ENCODE measurements at regions not wholly inside any gene's neighbourhood (a gene's known extent, or its start where the extent isn't known, plus 50 kb on each side); places are given as distances from the start of the nearest gene placed in this dataset.
"Not testable (repeated sequence)": the region's sequence is repeated elsewhere in the genome, so short reads cannot be mapped to it uniquely, and the experiment has no call there.

DNA sequence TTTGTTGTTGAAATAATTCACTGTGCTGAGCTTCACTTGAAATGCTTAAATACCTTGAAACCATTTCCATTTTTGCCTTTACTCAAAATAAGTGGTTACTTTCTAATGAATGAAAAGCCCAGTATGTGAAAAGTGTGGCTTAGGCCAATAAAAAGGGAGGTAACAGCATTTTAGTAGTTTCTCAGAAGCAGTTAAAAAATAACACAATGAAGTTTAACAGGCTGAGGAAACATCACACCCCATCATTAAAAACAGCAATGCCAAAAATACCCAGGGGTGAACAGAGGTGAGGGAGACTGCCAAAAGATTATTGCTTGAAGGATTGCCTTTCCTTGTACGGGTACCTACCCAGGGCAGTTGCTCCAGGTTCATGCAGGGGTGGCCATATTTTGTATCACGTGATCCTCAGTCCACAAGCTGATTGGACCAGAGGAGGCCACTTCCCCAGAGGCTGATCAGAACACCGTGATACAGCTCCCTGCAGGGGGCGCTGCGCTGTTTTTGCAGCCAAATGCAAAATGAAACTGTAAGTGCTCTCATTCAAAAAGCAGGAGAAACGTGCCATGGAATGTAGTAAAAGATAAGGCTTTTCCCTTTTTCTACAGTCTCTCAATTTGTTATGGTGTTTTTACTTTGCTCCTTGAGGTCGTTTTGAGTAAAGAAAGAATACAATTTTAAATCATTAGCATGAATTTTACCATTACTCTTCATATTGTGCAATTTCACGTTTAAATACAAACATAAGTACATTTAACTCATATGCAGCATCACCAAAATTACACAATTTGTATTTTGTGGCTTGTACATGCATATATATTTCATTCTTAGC lies 70.2 kb upstream of the SH3BP4 start:
- DNase-seq (ENCODE audit: low spot score in 2 of 2), result peak; percentile 32 to 87
- H3K27ac ChIP-seq, result no peak overlapping the region
- no peaks in the 10 kb centered on the region for H3K36me3 ChIP-seq
- H3K9me3 ChIP-seq, result no peaks in the 10 kb centered on the region
- intact Hi-C loops (cut with DNase I), result loop anchor here (5.0 to 10.0 kb wide), 2 partner anchors 113 to 226 kb away; no protein-coding TSS in a partner anchor
- TF ChIP-seq, protein P1, sequence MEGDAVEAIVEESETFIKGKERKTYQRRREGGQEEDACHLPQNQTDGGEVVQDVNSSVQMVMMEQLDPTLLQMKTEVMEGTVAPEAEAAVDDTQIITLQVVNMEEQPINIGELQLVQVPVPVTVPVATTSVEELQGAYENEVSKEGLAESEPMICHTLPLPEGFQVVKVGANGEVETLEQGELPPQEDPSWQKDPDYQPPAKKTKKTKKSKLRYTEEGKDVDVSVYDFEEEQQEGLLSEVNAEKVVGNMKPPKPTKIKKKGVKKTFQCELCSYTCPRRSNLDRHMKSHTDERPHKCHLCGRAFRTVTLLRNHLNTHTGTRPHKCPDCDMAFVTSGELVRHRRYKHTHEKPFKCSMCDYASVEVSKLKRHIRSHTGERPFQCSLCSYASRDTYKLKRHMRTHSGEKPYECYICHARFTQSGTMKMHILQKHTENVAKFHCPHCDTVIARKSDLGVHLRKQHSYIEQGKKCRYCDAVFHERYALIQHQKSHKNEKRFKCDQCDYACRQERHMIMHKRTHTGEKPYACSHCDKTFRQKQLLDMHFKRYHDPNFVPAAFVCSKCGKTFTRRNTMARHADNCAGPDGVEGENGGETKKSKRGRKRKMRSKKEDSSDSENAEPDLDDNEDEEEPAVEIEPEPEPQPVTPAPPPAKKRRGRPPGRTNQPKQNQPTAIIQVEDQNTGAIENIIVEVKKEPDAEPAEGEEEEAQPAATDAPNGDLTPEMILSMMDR (IDR thresholded peaks at IDR 0.05), result peak; percentile 51 to 73 (median 68)
- H3K4me3 ChIP-seq, result peak overlapping the region in 1 of 2 donors; percentile 42
- H3K27me3 ChIP-seq, result no peaks in the 10 kb centered on the region
- H3K4me1 ChIP-seq, result peaks cover 0 to 9% of the 10 kb centered on the region in 2 donors

DNA sequence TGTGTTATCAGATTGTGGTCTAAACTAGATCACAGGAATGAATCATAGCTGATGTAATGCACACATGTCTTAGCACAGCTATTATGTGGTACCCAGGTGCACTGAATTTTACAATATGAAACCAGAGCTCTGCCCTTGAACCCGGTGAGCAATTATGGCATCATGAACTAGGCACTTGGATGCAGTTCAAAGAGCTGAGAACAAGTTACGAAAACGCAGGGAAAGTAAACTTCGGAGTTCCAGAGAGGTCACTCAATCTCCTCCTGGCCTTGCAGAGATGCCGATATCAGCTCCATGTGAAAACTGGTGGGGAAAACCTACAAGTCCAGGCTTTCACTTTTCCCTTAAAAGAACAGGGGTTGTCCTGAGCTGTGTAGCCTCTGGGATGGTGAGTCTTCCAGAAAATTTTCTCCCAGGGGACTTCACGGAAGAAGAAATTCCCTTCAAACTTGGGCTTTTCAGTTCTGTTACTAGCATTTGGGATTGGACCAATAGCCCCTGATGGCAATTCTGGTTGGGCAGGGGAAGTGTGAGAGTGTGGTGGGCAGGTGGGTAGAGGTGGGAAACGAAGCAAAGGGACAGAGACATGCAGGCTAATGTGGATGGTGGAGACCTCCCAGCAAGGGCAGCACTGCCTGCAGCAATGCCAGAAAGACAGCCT lies 71.1 kb upstream of the SH3BP4 start:
- H3K4me1 ChIP-seq, result peaks cover 0 to 9% of the 10 kb centered on the region in 2 donors
- H3K27ac ChIP-seq, result no peak overlapping the region
- H3K36me3 ChIP-seq, result no peaks in the 10 kb centered on the region
- H3K9me3 ChIP-seq, result no peaks in the 10 kb centered on the region
- intact Hi-C loops (cut with DNase I), result loop anchor here (5.0 to 10.0 kb wide), 2 partner anchors 114 to 227 kb away; no protein-coding TSS in a partner anchor
- DNase-seq (ENCODE audit: low spot score in 2 of 2), result no peak
- TF ChIP-seq, protein P1 (IDR thresholded peaks at IDR 0.05), result no peak
- H3K4me3 ChIP-seq, result no peak overlapping the region
- H3K27me3 ChIP-seq, result no peaks in the 10 kb centered on the region

DNA sequence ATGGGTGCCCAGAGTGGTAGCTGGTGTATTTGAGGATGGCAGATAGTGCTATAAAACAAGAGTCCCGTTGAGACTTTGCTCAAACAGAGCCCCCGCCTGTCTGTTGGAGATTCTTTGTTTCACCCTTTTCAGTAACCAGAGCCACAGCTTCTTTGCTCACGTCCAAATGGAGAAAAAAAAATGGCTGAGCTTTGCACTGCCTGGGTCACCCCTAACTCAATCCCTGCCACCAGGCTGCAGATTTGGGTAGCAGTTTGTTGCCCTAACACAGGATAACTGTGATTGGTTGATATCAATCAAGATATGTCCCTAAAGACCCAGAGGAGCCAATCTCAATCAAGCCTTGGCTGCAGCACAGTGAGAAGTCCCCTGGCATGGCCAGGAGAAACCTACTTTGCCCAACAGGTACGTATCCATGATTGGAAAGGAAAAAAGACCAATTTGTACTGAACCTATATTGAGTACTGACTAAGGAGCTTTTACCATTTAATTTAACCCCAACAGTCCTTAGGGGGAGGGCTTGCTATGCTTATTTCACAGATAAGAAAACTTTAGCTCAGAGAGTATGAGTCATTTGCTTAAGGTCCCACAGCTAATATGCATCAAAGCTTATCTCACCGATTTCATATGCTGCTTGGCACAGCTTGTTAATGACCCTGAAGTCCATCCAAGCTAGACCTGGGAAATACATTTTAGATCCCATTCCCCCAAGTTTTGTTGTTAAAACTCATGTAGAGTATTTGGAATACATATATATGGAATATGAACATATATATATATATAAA lies 72.0 kb upstream of the SH3BP4 start:
- Histone ChIP-seq H3K36me3 (no peaks in the 10 kb centered on the region), H3K4me1 (peaks cover 0 to 9% of the 10 kb centered on the region in 2 donors), H3K4me3 (no peak overlapping the region), H3K27me3 (no peaks in the 10 kb centered on the region), H3K27ac (no peak overlapping the region), H3K9me3 (no peaks in the 10 kb centered on the region)
- TF ChIP-seq, protein P1 (IDR thresholded peaks at IDR 0.05), result no peak
- no peak for DNase-seq (ENCODE audit: low spot score in 2 of 2)
- intact Hi-C loops (cut with DNase I), result loop anchor here (5.0 to 10.0 kb wide), 2 partner anchors 115 to 227 kb away; no protein-coding TSS in a partner anchor

DNA sequence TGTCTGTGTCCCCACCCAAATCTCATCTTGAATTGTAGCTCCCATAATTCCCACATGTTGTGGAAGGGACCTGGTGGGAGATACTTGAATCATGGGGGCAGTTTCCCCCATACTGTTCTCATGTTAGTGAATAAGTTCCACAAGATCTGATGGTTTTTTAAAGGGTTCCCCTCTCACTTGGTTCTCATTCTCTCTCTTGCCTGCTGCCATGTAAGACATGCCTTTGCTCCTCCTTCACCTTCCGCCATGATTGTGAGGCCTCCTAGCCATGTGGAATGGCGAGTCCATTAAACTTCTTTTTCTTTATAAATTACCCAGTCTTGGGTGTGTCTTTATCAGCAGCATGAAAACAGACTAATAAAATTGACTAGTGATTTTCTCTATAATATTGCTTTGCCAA lies 75.2 kb upstream of the SH3BP4 start:
- H3K4me1 ChIP-seq; intact Hi-C loops (cut with DNase I); H3K27me3 ChIP-seq; DNase-seq (ENCODE audit: low spot score in 2 of 2); H3K4me3 ChIP-seq; H3K27ac ChIP-seq; H3K9me3 ChIP-seq; H3K36me3 ChIP-seq: not testable (repeated sequence)

- Histone ChIP-seq H3K4me1 (no peaks in the 10 kb centered on the region), H3K9me3 (no peaks in the 10 kb centered on the region), H3K27me3 (no peaks in the 10 kb centered on the region), H3K36me3 (no peaks in the 10 kb centered on the region), H3K4me3 (no peak overlapping the region), H3K27ac (no peak overlapping the region)
- intact Hi-C loops (cut with DNase I), result no loop called here
- DNase-seq (ENCODE audit: low spot score in 2 of 2), result no peak
- TF ChIP-seq, protein P1 (IDR thresholded peaks at IDR 0.05), result no peak
These were observed 77.3 kb upstream of the SH3BP4 start for GRCh38 chr2:234874347-234875046.
